G401.6 (cell line): ENCODE measurements at regions not wholly inside any gene's neighbourhood (a gene's known extent, or its start where the extent isn't known, plus 50 kb on each side); places are given as distances from the start of the nearest gene placed in this dataset.
"Not testable (repeated sequence)": the region's sequence is repeated elsewhere in the genome, so short reads cannot be mapped to it uniquely, and the experiment has no call there.

Source experiments
- FAIRE-seq: peaks from 2 replicates; lab custom pipeline; 2012; peaks lifted over from hg19 to GRCh38; lab: Jason Lieb, UNC

DNA sequence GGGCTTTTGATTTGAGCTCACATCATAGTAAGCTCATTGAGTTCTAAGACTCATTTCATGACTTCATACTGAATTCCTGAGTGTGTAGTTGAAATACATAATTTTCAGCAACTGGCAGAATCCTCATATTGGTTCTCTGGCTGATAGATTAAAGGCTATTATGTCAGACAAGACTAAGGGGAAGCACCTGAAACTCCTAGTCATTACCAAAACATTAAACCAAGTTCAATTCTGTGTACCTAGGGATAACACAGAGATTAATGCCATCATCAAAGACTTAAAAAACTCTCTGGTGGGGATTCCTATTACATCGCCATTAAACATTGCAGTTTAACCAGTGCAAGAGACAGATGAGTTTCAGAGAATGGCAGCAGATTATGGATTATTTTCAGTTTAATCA lies 339.1 kb downstream of the PTPRC start:
- FAIRE-seq = no peak

DNA sequence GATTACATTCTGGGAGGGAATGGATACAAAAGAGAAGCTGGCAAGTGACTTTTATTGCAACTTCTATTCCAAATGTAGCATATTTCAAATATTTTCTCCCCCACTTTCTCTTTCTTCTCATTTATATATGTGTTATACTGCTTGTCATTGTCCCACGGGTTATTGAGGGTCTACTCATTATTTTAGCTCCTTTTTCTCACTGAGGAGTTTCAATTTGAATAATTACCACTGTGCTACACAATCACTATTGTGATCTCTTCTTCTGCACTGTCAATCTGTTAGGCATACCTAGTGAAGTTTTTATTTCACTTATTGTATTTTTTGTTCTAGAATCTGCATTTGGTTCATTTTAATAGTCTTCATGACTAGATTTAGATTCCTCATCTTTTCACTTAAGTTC lies 339.7 kb downstream of the PTPRC start:
- no peak for FAIRE-seq

DNA sequence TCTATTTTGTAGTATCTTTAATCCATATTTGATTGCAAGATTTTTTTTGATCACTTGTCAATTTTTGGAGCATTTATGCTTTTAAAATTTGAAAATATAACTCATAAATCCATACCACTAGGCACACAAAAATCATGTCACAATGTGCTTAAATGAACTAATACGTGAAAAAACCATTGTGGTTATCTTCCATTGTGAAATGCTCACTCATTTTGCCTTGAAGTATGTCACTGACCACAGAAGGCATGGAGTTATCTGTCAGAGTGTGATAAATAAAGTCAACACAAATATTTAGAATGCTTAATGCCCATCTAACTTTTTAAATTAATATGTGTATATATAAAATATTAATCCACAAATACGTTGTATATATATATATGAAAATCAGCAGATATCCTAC lies 347.2 kb downstream of the PTPRC start:
- FAIRE-seq = no peak

DNA sequence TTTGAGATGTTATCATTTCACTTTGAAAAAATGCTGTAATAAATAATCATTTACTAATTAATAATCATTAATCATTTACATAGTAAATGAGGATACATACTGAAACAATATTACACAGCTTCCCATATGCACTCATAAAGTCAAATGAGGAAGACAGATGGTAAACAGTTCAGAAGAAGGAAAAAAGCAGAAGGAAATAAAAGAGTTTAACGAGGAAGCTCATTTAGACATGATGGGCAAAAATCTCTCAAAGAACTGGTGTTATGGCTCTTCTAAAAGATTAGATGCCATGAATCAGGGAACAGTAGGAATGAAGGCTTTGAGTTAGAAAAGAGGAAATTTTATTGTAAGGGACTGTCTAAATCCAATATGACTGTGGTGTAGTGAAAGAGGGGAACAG lies 347.6 kb downstream of the PTPRC start:
- no peak for FAIRE-seq

DNA sequence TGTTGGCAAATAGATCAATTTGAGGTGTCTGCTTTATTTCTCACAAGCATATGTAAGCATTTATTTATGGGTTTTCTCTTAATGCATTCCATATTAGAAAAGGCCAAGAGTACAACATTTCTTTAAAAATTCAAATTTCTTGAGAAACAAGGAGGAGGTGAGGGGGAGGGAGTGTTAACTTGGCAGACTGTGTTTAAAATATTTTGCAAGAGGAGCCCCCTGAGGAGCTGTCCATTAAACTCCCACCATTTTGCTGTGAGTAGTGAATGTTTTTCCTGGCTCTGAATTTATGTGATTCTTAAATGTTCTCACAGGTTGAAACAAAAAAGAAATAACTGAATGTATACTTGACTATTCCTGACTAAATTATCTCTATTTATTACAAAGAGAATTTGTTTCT lies 363.8 kb downstream of the PTPRC start:
- FAIRE-seq = no peak

DNA sequence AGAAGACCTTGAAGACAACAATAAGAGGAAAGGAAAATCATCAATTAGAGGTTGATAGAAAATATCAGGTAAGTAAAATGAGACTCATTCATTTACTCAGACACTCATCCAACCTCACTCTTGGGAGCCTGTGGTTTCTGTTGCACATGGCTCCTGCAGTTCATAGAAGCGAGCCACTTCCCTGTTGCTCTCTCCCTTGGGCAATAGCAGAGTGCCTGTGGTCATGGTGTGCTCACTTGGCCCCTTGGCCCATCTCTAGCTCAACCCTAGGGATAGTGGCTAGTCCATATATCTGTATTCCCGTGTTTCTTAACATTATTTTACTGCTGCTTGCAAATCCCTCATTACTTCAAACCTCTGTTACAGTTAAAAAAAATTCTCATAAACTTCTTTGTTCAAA lies 368.6 kb downstream of the PTPRC start:
- no peak for FAIRE-seq

DNA sequence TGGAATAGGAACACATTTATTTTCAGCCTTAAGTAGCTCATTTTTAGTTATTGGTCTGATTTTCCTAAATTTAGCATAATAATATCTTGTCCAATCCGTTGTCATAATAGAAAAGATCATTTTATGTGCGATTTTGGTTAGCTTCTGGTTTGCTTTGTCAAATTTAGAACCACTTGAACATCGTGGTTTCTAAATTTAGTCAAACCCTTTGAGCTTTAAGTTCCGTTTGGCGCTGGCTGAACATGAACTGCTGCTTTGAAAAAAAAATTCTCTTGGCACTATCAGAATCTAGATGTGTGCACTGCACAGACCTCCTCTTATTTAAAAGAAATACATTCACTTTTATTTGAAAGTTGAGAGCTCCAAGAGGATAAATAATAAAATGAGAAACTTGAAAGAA lies 370.6 kb downstream of the PTPRC start:
- no peak for FAIRE-seq

DNA sequence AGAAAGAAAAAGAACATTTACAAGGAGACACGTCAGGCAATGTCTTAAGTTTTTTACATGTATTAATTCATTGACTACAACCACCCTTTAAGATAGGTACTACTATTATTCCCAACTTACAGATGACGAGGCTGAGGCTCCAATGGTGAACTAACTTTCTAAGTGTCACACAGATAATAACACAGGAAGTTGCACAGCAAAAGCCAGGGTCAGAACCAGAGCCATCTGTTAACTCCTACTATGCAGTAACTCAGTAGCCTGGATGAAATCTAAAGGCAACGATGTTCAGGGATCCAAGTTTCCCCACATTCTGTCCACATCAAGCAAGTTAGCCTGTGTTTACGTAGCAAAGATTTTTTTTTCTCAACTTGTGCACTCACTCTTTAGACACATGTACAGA lies 371.7 kb downstream of the PTPRC start:
- FAIRE-seq = no peak

DNA sequence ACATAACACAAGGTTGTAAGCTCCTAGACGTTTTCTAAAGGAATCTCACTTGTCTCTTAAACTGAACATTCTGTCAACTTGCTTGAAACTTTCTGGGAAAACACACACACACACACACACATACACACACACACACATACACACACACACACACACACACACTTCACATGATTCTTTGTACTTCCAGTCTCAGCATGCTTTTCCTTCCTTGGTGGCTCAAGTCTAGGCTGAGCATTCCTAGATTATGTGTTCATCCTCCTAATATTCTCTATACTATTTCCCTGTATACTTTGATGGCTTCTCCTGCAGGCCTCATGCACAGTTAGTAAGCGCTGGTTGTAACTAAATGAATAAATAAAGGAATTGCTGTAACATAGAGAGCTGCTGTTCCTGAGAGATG lies 372.1 kb downstream of the PTPRC start:
- FAIRE-seq = no peak

DNA sequence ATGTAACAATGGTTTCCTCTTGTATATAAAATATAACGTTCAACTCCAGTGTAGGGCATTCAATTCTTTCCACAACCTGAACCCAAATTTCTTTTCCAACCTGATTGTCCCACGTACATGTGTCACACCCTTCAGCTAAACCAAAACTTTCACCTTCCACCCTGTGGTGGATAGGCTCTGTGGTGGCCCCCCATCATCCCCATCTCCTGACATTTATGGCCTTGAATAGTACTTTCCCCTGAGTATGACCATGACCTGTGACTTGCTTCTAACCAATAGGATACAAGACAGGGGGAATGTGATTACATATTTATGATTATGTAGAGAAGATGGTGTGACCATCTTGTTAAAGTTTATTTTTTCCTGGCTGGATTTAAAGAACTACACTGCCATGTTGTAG lies 377.0 kb downstream of the PTPRC start:
- no peak for FAIRE-seq

DNA sequence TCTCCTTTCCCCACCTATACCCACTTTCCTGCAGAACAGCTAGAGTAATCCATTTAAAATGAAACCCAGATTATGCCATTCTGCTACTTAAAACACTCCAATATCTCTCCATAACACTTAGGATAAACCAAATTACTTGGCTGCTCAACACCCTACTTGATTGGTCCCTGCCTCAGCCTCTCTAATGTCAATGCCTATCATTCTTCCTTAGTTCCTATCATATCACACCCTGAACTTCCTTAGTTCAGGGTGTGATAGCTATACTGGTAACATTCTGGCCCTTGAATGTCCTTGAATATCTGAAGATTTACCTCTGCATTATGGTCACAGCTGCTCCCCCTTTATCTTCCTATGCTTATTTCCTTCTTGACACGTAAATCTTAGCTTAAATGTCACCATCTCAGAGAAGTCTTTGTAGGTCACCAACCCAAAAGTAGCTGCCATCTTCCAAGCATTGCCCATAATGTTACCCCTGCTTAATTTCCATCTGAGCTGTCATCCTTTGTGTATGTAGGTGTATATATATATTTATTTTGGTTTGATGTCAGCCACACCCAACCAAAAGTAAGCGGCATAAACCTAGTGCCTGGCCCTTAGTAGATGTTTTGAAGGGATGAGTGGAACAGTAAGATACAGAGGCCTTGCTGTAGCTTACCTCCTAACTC lies 379.8 kb downstream of the PTPRC start:
- FAIRE-seq = no peak

DNA sequence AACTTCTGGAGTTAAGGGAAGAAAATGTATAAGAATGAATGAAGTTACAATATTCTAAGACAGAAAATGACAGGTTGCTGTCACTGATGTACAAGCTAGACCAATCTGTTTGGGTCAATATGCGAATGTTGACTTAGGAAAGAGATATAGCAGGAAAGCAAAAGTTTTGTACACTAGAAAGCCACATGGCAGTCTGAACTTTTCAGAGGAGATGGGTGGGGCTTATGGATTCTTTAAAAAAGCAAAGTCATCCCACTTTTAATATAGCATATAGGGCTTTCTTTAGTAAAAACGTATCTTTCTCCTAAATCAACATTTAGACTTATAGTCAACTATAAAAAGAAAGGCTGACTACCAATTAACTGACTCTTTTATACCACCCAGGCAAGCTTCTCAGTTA lies 381.2 kb downstream of the PTPRC start:
- no peak for FAIRE-seq

DNA sequence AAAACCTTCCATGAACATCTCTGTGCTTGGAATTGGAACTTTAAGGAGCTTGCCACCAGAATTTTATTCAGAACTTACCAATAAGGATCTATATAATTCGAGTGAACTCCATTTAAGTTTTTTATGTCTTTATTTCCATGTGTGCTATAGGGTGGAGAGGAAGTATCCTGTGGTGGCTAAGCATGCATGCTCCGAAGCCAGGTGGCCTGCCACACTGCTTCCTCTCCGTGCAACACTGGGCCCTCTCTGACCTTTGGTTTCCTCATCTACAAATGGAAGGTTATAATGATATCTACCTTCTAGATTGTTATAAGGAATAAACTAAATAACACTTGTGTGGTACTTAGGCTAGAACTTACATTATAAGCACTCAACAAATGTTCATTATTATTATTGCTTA lies 382.1 kb downstream of the PTPRC start:
- FAIRE-seq = no peak

DNA sequence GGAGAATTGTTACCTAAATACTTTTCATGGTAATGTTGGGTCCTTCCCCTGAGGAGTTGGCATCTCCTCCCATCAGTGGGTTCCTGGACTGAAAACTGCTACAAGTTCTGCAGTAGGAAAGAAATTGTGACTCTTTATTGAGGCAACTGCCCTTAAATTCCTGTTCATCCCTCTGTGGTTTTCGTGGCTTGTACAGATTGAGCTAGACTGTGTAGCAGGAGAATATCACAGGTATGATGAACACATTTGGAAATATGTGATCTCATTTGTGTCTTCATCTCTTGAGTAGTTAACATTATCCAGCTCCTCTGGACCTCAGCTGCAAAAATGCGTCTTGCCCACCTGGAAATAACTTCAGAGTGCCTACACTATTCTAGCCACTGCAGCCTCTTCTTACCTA lies 390.6 kb downstream of the PTPRC start:
- FAIRE-seq = no peak

DNA sequence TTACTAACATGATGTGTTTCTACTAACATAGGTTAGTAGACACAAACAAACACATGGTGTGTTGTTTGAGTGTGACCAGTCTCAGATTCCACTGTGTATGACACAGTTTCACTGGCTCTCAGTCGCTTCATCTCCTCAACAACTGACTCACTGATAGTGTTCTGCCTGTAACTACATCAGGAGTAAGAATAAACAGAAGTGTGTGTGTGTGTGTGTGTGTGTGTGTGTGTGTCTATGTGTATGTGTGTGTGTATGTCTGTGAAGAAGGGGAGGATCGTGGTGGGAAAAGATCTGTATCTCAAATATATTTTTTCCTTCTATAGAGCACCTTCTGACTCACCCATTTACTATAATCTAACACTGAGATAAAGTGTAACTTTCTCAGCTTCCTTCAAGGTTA lies 391.0 kb downstream of the PTPRC start:
- no peak for FAIRE-seq

DNA sequence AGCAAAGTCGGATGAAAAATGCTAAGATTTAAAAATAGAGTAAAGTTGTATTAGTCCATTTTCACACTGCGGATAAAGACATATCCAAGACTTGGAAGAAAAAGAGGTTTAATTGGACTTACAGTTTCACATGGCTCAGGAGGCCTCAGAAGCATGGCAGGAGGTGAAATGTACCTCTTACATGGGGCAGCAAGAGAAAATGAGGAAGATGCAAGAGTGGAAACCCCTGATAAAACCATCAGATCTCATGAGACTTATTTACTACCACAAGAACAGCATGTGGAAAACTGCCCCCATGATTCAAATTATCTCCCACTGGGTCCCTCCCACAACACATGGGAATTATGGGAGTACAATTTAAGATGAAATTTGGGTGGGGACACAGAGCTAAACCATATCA lies 391.7 kb downstream of the PTPRC start:
- not testable (repeated sequence) for FAIRE-seq

DNA sequence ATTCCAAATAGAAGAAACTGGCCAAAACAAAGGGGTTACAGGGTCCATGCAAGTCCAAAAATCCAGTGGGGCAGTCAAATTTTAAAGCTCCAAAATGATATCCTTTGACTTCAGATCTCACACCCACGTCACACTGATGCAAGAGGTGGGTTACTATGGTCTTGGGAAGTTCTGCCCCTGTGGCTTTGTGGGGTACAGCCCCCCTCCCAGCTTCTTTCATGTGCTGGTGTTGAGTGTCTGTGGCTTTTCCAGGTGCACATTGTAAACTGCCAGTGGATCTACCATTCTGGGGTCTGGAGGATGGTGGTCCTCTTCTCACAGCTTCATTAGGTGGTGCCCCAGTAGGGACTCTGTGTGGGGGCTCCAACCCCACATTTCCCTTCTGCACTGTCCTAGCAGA lies 392.3 kb downstream of the PTPRC start:
- not testable (repeated sequence) for FAIRE-seq

DNA sequence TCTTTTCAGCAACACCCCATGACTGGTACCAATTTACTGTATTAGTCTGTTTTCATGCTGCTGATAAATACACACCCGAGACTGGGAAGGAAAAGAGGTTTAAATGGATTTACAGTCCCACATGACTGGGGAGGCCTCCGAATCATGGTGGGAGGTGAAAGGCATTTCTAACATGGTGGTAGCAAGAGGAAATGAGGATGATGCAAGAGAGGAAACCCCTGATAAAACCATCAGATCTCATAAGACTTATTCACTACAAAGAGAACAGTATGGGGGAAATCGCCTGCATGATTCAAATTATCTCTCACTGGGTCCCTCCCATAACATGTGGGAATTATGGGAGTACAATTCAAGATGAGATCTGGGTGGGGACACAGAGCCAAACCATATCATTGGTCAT lies 393.6 kb downstream of the PTPRC start:
- not testable (repeated sequence) for FAIRE-seq

DNA sequence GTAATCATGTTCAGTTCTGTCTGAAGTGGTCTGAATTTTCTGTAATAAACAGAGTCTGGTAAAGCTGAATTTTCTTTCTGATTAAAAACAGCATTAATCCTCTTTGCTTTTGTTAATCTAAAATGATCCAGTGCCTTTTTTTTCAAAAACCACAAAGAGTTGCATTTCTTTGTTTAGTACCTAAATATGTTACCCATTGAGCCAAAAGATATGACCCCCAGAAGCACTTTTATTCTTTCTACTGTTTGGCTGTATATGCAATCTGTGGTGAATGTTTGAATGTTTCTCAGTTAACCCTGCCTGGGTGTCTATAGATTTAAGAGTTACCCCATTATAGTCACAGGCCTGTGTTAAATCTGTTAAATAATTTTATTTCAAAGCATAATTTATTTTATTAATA lies 394.8 kb downstream of the PTPRC start:
- FAIRE-seq = no peak

DNA sequence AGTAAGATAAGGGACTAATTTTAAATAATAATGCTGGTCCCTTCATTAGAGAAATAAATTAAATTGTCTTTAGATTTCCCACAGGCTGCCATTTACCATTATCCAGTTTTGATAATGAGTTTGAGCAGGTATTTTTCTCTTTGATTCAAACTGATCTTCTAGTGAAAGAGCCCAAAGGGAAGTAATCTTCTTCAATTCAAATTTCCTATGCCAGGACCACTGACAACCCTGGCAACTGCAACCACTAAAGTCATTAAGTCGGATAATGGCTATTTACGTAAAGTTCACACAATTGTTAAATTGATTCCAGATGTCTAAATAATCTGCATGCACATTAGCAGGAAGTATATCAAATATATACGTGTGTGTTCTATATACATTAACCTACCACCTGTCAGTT lies 399.3 kb downstream of the PTPRC start:
- no peak for FAIRE-seq

DNA sequence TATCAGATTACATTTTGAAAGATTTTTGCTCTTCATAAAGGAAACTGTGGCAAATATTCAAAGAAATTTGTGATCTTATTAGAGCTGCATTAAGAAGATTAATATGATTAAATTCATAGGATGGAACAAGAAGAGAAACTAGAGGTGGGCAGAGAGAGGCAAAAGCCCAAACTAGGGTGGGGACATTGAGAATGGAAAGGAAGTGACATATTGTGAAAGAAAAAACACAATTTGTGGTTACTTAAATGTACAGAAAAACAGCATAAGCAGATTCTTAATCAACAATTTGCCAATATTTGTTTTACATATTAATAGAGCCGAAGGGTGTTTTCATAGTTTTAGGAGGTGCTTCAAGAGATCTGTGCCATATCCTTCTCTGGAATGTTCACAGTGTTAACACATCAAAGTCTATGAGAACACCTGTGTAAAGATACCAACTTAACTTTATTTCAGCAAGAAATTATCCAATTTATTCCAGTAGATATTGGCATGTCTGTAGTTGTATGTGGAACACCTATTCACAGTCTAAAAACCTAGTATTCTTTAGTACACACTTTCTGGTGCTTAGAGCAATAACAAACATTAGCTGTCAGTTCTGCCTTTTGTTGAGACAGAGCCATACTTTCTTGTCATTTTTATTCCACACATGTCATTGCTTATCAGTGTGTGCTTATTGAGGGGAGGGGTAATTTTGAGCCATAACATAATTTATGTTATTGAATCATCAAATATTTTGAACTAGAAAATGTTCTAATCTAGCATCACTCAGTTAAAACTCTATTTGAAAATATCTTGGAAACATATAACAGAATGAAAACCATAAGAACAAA lies 401.5 kb downstream of the PTPRC start:
- no peak for FAIRE-seq

DNA sequence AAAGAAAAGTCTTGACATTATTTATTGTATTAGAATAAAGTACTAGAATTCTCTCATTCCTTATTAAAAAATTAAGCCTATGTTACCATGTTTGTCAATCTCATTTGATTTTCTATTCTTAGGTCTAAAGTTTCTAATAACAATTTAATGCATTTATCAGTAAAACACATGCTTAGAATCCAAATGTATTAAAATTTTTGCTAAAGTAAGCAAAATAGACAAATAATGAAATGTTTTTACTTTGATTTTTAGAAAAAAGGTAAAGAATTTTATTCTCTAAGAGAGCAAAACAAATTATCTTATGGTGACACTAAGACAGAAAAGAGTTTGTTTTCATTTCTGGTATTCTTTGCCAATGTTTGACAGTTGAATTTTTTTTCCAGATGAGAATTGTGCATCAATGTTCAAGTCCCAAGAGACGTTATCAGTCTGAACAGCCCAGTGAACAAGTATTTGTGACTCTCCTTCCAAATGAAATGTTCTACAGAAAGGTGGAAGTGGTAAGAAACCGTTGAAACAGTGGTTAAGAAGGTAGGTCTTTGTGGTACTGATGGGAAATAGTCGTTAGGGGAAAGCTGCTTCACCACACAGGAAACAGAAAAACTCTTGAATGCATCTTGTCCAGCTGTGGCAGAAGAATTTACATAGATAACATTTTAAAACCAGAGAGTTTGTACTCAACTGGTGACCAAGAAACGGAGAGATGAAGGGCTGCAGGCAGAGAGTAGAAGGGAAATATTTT lies 402.5 kb downstream of the PTPRC start:
- FAIRE-seq = no peak

DNA sequence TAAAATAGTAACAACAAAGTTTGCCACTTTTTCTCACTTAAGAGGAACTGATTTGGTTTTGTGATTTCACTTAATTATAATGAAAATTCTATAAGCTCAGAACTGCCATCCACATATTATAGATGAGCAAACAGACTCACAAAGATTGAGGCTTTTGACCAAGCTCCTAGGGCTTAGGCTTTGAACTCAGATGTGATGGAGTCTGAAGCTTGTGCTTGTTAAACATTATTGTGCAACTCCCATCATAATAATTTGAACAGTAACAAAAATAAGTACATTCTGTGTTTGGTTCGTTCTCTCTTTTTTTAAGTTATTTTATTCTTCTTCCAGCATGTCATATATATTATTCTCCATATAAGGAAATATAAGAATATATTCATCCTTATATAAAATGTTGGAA lies 403.4 kb downstream of the PTPRC start:
- no peak for FAIRE-seq
